GM12873 (cell line): ENCODE measurements at regions not wholly inside any gene's neighbourhood (a gene's known extent, or its start where the extent isn't known, plus 50 kb on each side); places are given as distances from the start of the nearest gene placed in this dataset.

Experiments used
- TF ChIP-seq, protein P1 (sequence below): IDR thresholded peaks from 2 replicates; pipeline ENCODE4 v1.5.1; 2012; ENCODE audit warnings: low read depth, mild to moderate bottlenecking, moderate library complexity, low read length, control low read depth; ENCODE audit not compliant: insufficient read depth; ENCODE audit errors: missing control alignments

GRCh38 chr2:53259395-53260009 lies 508.1 kb upstream of the CHAC2 start:
- TF ChIP-seq, protein P1, sequence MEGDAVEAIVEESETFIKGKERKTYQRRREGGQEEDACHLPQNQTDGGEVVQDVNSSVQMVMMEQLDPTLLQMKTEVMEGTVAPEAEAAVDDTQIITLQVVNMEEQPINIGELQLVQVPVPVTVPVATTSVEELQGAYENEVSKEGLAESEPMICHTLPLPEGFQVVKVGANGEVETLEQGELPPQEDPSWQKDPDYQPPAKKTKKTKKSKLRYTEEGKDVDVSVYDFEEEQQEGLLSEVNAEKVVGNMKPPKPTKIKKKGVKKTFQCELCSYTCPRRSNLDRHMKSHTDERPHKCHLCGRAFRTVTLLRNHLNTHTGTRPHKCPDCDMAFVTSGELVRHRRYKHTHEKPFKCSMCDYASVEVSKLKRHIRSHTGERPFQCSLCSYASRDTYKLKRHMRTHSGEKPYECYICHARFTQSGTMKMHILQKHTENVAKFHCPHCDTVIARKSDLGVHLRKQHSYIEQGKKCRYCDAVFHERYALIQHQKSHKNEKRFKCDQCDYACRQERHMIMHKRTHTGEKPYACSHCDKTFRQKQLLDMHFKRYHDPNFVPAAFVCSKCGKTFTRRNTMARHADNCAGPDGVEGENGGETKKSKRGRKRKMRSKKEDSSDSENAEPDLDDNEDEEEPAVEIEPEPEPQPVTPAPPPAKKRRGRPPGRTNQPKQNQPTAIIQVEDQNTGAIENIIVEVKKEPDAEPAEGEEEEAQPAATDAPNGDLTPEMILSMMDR = no peak

DNA sequence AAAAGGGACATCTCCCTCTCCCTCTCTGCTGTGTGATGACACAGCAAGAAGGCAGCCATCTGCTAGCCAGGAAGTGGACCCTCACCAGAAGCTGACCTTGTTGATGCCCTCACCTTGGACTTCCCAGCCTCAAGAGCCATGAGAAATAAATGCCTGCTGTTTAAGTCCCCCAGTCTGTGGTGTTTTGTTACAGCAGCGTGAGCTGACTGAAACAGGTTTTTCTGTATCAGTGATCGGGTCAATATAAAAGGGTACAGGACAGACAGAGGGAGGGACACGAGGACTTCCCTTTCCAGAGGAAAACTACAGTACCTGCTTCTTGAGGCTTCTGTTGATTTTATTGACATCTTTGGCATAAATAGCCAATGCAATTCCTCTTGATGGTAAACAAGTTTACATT lies 510.3 kb upstream of the CHAC2 start:
- TF ChIP-seq, protein P1 = no peak

DNA sequence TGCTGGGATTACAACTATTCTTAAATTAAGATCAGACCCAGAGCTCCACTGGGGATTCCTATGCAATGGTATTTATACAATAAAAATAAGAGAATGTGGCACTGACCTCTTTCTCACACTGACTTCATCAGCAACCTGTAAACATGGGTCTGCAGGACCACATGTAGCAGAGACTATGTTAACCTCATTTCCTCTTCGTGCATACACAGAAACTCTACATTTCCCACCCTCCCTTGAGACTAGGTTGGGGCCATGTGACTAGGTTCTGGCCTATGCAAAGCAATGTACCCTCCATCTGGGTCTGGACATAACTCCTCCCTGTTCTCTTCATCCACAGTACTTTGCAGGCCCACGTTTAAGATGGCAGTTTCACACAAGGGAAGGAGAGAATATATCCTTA lies 514.4 kb upstream of the CHAC2 start:
- TF ChIP-seq, protein P1 = no peak

GRCh38 chr2:53252115-53252514 lies 515.5 kb upstream of the CHAC2 start:
- TF ChIP-seq, protein P1 = no peak

DNA sequence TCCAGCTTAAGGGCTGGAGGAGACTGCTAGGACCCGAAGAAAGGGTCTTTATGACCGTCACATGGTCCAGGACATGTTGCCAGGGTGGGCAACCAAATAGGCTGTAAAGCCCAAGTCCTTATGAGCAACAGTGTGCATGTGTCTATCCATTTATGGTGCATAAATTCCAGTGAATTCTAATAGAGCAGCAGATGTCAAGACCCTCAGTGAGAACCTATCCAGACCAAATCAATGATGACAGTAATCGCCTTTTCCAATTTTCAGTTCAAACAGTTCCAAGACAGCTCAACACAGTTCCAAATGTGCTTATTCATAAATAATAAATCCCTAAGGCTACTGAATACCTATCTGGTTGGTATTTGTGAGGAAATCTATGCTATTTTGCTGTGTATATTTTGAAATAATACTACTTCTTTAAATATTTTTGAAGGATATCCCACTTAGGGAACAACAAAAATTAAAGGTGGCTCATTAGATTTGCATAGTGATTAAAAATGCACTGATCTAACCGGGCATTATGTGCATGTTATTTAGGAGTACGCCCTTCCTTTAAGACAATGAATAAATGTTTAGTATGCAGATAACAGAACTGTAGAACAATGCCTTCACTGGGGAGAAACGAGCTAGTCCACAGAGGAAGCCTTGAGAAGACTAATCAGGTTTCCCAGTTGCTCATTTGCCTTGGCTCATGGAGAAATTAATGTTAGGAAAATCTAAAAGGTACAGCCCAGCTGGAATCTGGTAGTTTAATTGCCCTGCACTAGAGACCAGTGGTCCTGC lies 519.5 kb upstream of the CHAC2 start:
- TF ChIP-seq, protein P1 = no peak

- TF ChIP-seq, protein P1 = no peak
These were observed 524.2 kb upstream of the CHAC2 start for GRCh38 chr2:53243430-53243829.

DNA sequence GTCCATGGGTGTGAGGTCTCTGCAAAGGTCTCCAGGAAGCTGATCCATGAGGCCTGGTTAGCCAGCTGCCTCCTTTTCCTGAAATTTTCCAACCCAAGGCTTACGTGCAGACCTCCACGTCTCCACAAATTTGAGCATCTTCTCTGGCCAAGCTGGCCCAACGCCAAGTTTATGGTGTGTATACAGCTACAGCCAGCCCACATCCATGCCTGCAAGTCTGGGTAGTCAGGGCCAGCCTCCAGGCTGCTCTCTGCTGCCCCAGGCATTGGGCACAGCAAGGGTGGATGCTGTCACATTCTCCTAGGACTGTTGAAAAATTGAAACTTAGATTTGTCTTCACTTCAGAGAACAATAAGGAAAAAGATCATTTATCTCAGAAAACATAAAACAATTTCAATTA lies 525.5 kb upstream of the CHAC2 start:
- TF ChIP-seq, protein P1 = no peak
